Fibroblast of pulmonary artery (primary cell): ENCODE measurements at regions not wholly inside any gene's neighbourhood (a gene's known extent, or its start where the extent isn't known, plus 50 kb on each side); places are given as distances from the start of the nearest gene placed in this dataset.
A peak's percentile ranks its signal among the peaks of the same experiment; 100 is the strongest.

ENCODE experiments used
- DNase-seq: peaks from one replicate; pipeline ENCODE4 v3.0.0-alpha.2; 2010; ENCODE audit warnings: low read depth
- H3K4me3 ChIP-seq: replicated peaks from 2 replicates; pipeline ENCODE4 v1.5.1; 2011; ENCODE audit warnings: low read depth, mild to moderate bottlenecking, control low read depth, low read length, moderate library complexity
- CTCF ChIP-seq: IDR thresholded peaks from 2 replicates; pipeline ENCODE4 v1.5.1; 2011; ENCODE audit warnings: mild to moderate bottlenecking, control low read depth, low read length, inconsistent platforms; ENCODE audit errors: missing control alignments

DNA sequence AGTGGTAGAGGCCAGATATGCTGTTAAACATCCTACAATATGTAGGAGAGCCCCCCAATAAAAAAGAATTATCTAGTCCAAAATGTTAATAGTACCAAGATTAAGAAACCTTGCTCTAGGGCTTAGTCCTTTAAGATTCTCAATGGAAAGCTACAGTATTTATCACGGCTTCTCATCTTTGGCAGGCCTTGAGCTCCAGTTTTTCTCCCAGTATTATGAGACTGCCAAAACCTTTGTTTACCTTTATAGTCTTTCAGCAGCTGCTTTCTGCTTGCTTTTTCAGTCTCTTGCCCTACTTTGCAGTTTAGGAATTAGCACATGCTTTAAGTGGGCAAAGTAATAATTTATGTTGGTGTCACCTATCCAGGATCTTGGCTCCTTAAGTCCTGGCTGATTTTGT, 59.7 kb downstream of the NHLRC1 start:
- DNase-seq, result no peak
- no peak overlapping the region for H3K4me3 ChIP-seq
- no peak for TF ChIP-seq CTCF

GRCh38 chr6:18058429-18058828, 64.0 kb downstream of the NHLRC1 start:
- no peak for DNase-seq
- H3K4me3 ChIP-seq, result no peak overlapping the region
- no peak for TF ChIP-seq CTCF

DNA sequence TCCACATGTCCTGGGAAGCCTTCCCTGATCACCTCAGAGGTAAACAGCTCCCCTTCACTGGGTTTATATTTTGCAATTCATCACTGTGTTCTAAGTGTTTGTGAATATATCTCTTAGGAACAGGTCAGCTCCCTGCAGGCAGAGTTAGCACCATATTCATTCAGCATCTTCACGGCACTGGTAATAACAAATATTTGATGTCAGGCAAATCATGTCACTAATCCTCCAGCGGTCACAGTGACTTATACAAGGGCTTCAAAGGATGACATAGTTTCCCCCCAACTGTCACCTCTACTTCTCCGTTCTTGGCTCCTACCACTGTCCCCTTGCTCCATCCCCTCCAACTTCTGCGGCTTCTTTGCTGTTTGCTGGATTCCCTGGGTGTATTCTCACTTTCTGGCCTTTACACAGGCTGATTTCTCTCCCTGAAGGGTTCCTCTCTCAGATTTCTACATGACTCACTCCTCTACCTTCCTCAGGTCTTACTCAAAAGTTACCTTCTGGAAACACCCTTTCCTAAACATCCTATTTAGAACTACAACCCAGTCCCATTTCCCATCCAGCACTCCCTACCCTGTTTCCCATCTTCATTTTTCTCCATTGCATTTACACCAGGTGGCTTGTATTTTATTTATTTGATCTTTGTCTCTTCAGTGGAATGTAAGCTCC, 66.6 kb downstream of the NHLRC1 start:
- no peak for TF ChIP-seq CTCF
- no peak for DNase-seq
- no peak overlapping the region for H3K4me3 ChIP-seq

- no peak overlapping the region for H3K4me3 ChIP-seq
- no peak for TF ChIP-seq CTCF
- DNase-seq, result no peak
Measured at GRCh38 chr6:18055098-18055497, 67.4 kb downstream of the NHLRC1 start.

GRCh38 chr6:18053555-18054445, 66.4 kb upstream of the KIF13A start:
- TF ChIP-seq CTCF, result no peak
- H3K4me3 ChIP-seq, result no peak overlapping the region
- no peak for DNase-seq

GRCh38 chr6:18053078-18053477, 65.6 kb upstream of the KIF13A start:
- DNase-seq, result peak; percentile 8
- no peak for TF ChIP-seq CTCF
- no peak overlapping the region for H3K4me3 ChIP-seq
